ENCODE measurements at regions not wholly inside any gene's neighbourhood (a gene's known extent, or its start where the extent isn't known, plus 50 kb on each side); places are given as distances from the start of the nearest gene placed in this dataset.

- TF ChIP-seq POLR2A (IDR thresholded peaks at IDR 0.05), result no peak
- no peak for TF ChIP-seq CTCF (IDR thresholded peaks at IDR 0.05)
Measured at GRCh38 chr5:99808657-99809230, 726.4 kb upstream of the FAM174A start.
